ENCODE measurements at regions not wholly inside any gene's neighbourhood (a gene's known extent, or its start where the extent isn't known, plus 50 kb on each side); places are given as distances from the start of the nearest gene placed in this dataset.
"Not testable (repeated sequence)": the region's sequence is repeated elsewhere in the genome, so short reads cannot be mapped to it uniquely, and the experiment has no call there.

DNA sequence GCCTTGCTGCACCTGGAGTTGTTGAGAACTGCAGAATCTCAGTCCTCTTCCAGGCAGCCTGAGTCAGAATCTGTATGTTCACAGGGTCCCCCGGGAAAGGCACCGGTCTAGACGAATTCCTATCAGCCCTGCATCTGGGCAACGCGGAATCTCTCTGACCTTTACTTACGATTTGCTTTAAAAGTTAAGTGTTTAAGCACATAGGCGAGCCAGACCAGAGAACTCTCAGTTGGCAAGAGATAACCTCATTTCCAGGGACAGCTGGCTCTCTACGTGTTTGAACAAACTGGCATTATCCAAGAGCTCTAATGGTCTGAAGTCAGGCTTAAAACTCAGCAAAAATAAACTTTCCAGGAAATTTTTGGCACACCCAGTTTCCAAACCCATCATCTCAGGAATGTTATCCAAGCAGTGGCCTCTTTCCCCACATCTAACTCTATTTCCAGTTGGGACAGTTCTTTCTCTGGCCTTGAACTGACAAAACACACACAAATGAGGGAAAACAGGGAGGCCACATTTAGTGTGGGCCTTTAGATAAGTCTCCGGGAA, 53.4 kb downstream of the HES1 start:
- TF ChIP-seq, protein P1, sequence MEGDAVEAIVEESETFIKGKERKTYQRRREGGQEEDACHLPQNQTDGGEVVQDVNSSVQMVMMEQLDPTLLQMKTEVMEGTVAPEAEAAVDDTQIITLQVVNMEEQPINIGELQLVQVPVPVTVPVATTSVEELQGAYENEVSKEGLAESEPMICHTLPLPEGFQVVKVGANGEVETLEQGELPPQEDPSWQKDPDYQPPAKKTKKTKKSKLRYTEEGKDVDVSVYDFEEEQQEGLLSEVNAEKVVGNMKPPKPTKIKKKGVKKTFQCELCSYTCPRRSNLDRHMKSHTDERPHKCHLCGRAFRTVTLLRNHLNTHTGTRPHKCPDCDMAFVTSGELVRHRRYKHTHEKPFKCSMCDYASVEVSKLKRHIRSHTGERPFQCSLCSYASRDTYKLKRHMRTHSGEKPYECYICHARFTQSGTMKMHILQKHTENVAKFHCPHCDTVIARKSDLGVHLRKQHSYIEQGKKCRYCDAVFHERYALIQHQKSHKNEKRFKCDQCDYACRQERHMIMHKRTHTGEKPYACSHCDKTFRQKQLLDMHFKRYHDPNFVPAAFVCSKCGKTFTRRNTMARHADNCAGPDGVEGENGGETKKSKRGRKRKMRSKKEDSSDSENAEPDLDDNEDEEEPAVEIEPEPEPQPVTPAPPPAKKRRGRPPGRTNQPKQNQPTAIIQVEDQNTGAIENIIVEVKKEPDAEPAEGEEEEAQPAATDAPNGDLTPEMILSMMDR (IDR thresholded peaks at IDR 0.05 in 8 of 11, conservative IDR thresholded peaks at IDR 0.05 in 3 of 11) = no peak
- no peak overlapping the region for H3K4me3 ChIP-seq
- intact Hi-C loops (cut with DNase I; ENCODE audit: low total_unique reads) = no loop called here
- H3K27ac ChIP-seq = no peak overlapping the region
- no peaks in the 10 kb centered on the region for H3K36me3 ChIP-seq
- 48 to 79% (median 71%) methylated on average over 9 of the region's 9 CpGs for WGBS, 5 donors
- no peak for DNase-seq
- H3K4me1 ChIP-seq = peaks cover 4 to 30% (median 13%) of the 10 kb centered on the region in 6 donors
- peaks cover 0 to 12% (median 0%) of the 10 kb centered on the region in 7 donors for H3K27me3 ChIP-seq (replicated peaks in 1 of 7)
- peaks cover 0 to 4% (median 0%) of the 10 kb centered on the region in 8 donors for H3K9me3 ChIP-seq

DNA sequence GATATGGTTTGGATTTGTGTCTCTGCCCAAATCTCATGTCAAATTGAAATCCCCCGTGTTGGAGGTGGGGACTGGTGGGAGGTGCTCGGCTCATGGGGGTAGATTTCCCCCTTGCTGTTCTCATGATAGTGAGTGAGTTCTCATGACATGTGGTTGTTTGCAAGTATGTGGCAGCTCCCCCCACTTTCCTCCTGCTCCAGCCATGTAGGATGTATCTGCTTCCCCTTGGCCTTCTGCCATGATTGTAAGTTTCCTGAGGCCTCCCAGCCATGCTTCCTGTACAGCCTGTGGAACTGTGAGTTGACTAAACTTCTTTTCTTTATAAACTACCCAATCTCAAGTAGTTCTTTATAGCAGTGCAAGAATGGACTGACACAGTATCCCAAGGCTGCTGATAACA, 55.9 kb downstream of the HES1 start:
- H3K4me3 ChIP-seq; H3K9me3 ChIP-seq; H3K27ac ChIP-seq; H3K36me3 ChIP-seq; DNase-seq; H3K27me3 ChIP-seq (replicated peaks in 1 of 7): not testable (repeated sequence)
- H3K4me1 ChIP-seq = peaks cover 11 to 36% (median 15%) of the 10 kb centered on the region in 6 donors
- WGBS, 5 donors = 32 to 69% (median 42%) methylated on average over 2 of the region's 2 CpGs
- intact Hi-C loops (cut with DNase I; ENCODE audit: low total_unique reads) = loop anchor here (10.0 kb wide), 1 partner anchor 73 kb away; no protein-coding TSS in a partner anchor
- peak in 1 of 3 donors; percentile 50 for TF ChIP-seq POLR2AphosphoS5 (IDR thresholded peaks at IDR 0.05)

DNA sequence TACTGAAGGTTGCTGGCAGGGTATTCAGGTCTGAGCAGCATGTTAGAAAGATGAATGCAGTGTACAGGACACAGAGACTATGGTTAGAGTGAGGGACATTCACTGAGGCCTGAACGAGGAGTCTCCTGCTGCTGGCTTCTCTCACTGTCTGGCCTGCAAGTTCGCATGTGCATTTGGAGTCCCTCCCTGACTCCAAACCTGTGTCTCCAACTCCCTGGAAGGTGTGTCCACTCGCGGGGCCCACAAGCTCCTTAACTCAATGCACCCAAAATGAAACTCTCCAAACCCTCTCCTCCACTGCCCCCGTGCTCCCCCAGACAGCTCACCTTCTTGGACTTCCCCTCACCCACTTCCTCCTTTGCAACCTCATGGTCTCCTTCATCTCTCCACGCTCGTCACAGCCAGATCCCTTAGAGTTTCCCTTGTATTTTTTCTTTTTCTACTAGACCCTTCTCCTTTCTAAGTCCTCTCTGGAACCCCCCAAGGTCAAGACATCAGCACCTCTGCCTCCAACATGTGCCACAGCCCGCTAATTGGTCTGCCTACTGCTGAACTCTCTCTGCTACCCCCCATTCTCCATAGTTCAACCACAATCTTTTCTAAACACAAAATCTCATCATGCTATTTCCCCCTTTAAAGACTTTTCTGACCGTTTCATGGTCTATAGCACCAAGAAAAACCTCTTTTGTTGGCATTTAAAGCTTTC, 58.3 kb downstream of the HES1 start:
- no peak for DNase-seq
- intact Hi-C loops (cut with DNase I; ENCODE audit: low total_unique reads) = loop anchor here (10.0 kb wide), 1 partner anchor 71 kb away; no protein-coding TSS in a partner anchor
- Histone ChIP-seq H3K4me3 (no peak overlapping the region), H3K9me3 (peaks cover 0 to 4% (median 0%) of the 10 kb centered on the region in 8 donors), H3K27ac (no peak overlapping the region), H3K4me1 (peaks cover 2 to 28% (median 11%) of the 10 kb centered on the region in 6 donors), H3K36me3 (no peaks in the 10 kb centered on the region), H3K27me3 (replicated peaks in 1 of 7) (peaks cover 0 to 17% (median 0%) of the 10 kb centered on the region in 7 donors)
- TF ChIP-seq, protein P1 (IDR thresholded peaks at IDR 0.05 in 8 of 11, conservative IDR thresholded peaks at IDR 0.05 in 3 of 11) = no peak
- TF ChIP-seq POLR2A (IDR thresholded peaks at IDR 0.05) = no peak
- TF ChIP-seq POLR2AphosphoS5 (IDR thresholded peaks at IDR 0.05) = no peak
- 54 to 65% (median 61%) methylated on average over 9 of the region's 9 CpGs for WGBS, 5 donors

DNA sequence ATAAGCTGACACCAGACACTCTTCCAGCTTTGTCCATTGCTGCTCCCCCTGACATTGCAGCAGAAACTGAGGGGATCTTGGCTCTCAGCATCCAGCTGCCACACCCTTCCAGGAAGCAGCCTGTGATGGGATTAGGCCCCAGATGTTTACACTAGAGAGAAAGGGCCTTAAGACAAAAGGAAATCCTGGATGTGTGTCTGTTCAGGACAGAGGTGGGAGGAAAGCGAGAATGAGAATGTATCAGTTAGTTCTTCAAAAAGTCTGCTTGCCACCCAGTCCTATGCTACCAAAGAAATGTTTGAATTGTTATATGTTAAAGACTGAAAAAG, 58.8 kb downstream of the HES1 start:
- intact Hi-C loops (cut with DNase I; ENCODE audit: low total_unique reads) = loop anchor here (10.0 kb wide), 1 partner anchor 70 kb away; no protein-coding TSS in a partner anchor
- Histone ChIP-seq H3K4me1 (peaks cover 0 to 25% (median 9%) of the 10 kb centered on the region in 6 donors), H3K36me3 (no peaks in the 10 kb centered on the region), H3K9me3 (peaks cover 0 to 4% (median 0%) of the 10 kb centered on the region in 8 donors), H3K27me3 (replicated peaks in 1 of 7) (peaks cover 0 to 17% (median 0%) of the 10 kb centered on the region in 7 donors), H3K4me3 (no peak overlapping the region), H3K27ac (no peak overlapping the region)
- TF ChIP-seq, protein P1 (IDR thresholded peaks at IDR 0.05 in 8 of 11, conservative IDR thresholded peaks at IDR 0.05 in 3 of 11) = no peak
- no peak for TF ChIP-seq POLR2A (IDR thresholded peaks at IDR 0.05)
- TF ChIP-seq POLR2AphosphoS5 (IDR thresholded peaks at IDR 0.05) = no peak
- DNase-seq = no peak
- 89 to 100% (median 96%) methylated on average over 1 of the region's 1 CpG for WGBS, 5 donors

All from spleen (tissue), 11 donors.